ENCODE measurements at regions not wholly inside any gene's neighbourhood (a gene's known extent, or its start where the extent isn't known, plus 50 kb on each side); places are given as distances from the start of the nearest gene placed in this dataset.

DNA sequence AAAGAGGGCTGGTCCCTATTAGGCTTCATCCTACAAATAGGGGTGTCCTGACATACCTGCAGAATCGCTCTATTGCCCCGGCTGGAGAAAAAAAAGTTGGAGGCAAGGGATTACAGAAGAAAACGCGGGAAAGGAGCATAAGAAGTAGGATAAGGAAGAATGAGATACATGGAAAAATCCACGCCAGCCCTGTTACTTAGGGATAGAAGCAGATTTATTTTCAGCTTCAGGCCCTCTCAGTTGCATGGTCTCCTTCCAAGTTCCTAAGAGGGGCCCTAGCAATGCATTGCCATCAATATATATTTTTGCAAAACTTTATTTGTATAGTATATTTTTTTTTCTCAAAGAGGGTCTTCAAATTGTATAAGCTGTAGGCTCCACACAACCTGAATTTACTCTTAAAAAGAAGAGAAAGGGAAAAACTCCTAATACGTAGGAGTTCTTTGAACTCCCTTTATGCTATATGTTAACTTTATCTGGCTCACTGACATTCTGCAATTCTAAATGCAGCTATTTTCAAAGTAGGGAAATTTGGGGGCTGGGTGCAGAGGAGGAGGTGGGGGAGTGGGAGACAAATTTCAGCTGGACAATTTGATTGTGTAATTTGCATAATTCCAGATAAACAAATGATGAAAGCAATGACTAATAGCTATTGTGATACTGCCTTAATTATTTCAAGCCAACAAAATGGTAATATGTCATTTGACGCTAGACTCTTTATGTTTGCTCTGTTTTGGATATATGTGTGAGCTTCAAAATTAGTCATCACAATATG, 137.7 kb upstream of the TRHDE start:
- no peak for DNase-seq (ENCODE audit: low read depth)
- Histone ChIP-seq H3K4me3 (ENCODE audit: low read depth, low read length) (no peak overlapping the region), H3K27me3 (ENCODE audit: control insufficient read depth, insufficient read depth, low read length) (no peaks in the 10 kb centered on the region), H3K36me3 (ENCODE audit: control insufficient read depth, insufficient read depth, low read length) (no peaks in the 10 kb centered on the region)
- ChIA-PET CTCF (interaction anchor here (1.1 to 1.5 kb wide), 3 partner anchors 9 to 130 kb away, joined by 3 to 4 read pairs (median 3); no protein-coding TSS in a partner anchor), POLR2A (no interaction called here)
- TF ChIP-seq, protein P1, sequence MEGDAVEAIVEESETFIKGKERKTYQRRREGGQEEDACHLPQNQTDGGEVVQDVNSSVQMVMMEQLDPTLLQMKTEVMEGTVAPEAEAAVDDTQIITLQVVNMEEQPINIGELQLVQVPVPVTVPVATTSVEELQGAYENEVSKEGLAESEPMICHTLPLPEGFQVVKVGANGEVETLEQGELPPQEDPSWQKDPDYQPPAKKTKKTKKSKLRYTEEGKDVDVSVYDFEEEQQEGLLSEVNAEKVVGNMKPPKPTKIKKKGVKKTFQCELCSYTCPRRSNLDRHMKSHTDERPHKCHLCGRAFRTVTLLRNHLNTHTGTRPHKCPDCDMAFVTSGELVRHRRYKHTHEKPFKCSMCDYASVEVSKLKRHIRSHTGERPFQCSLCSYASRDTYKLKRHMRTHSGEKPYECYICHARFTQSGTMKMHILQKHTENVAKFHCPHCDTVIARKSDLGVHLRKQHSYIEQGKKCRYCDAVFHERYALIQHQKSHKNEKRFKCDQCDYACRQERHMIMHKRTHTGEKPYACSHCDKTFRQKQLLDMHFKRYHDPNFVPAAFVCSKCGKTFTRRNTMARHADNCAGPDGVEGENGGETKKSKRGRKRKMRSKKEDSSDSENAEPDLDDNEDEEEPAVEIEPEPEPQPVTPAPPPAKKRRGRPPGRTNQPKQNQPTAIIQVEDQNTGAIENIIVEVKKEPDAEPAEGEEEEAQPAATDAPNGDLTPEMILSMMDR (IDR thresholded peaks at IDR 0.05; ENCODE audit: insufficient read depth, low read depth, low read length), result no peak

DNA sequence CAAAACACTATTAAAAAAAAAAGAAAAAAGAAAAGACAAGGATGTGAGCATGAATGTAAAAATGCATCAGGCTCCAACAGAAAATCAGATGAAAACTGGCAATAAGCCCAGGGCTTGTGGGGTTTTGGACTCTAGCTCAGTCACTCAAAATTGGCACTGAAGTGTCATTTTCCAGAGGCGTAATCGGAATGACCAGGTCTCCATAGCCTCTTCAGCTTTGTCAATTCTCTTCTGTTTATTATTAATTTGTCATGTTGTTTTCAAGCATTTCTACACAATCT, 137.2 kb upstream of the TRHDE start:
- no peak overlapping the region for H3K4me3 ChIP-seq (ENCODE audit: low read depth, low read length)
- POLR2A ChIA-PET, result no interaction called here
- no peaks in the 10 kb centered on the region for H3K36me3 ChIP-seq (ENCODE audit: control insufficient read depth, insufficient read depth, low read length)
- CTCF ChIA-PET, result interaction anchor here (1.5 kb wide), 1 partner anchor 10 kb away, joined by 4 read pairs; no protein-coding TSS in a partner anchor
- H3K27me3 ChIP-seq (ENCODE audit: control insufficient read depth, insufficient read depth, low read length), result no peaks in the 10 kb centered on the region
- no peak for DNase-seq (ENCODE audit: low read depth)
- TF ChIP-seq, protein P1 (IDR thresholded peaks at IDR 0.05; ENCODE audit: insufficient read depth, low read depth, low read length), result no peak

DNA sequence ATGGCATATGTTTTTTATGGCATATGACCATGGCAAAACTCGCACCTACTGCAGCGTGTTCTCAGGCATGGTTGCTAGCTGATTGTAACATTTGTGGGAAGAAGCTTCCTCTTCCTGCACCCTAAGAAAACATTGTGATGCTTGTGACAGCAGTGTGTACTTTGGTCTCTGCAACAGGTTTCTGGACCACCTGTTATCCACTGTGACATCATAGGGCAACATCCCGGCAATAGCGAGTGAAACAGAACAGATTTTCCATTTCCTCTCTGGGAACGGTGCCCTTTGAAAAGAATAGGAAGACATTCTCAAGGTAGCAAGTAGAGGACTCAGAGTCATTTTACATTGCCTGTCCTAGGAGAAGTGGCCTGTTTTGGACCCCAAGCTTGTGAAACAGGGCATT, 135.4 kb upstream of the TRHDE start:
- no peaks in the 10 kb centered on the region for H3K27me3 ChIP-seq (ENCODE audit: control insufficient read depth, insufficient read depth, low read length)
- ChIA-PET CTCF (interaction anchor here (1.0 kb wide), 1 partner anchor 9 kb away, joined by 4 read pairs; no protein-coding TSS in a partner anchor), POLR2A (no interaction called here)
- DNase-seq (ENCODE audit: low read depth), result no peak
- no peak overlapping the region for H3K4me3 ChIP-seq (ENCODE audit: low read depth, low read length)
- TF ChIP-seq, protein P1 (IDR thresholded peaks at IDR 0.05; ENCODE audit: insufficient read depth, low read depth, low read length), result no peak
- H3K36me3 ChIP-seq (ENCODE audit: control insufficient read depth, insufficient read depth, low read length), result no peaks in the 10 kb centered on the region

DNA sequence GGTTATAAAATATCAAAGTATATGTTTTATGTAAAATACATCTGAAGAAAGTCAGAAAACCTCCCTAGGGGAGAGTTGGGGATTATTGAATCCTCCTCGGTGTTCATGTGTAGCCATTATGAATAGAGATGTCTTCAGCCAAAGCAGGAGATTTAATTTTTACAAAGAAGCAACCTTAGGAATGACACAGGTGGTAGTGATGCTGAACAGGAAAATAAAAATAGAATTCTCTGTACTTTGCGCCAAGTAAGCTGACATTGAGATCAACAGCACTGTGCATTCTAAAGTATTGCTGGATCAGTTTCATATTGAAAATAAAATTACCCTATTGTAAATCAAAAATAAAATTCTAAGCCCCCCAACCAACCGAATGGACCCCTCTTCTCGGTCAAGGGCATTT, 132.8 kb upstream of the TRHDE start:
- H3K4me3 ChIP-seq (ENCODE audit: low read depth, low read length), result no peak overlapping the region
- TF ChIP-seq, protein P1 (IDR thresholded peaks at IDR 0.05; ENCODE audit: insufficient read depth, low read depth, low read length), result no peak
- ChIA-PET CTCF (no interaction called here), POLR2A (no interaction called here)
- no peak for DNase-seq (ENCODE audit: low read depth)
- H3K27me3 ChIP-seq (ENCODE audit: control insufficient read depth, insufficient read depth, low read length), result no peaks in the 10 kb centered on the region
- H3K36me3 ChIP-seq (ENCODE audit: control insufficient read depth, insufficient read depth, low read length), result no peaks in the 10 kb centered on the region

DNA sequence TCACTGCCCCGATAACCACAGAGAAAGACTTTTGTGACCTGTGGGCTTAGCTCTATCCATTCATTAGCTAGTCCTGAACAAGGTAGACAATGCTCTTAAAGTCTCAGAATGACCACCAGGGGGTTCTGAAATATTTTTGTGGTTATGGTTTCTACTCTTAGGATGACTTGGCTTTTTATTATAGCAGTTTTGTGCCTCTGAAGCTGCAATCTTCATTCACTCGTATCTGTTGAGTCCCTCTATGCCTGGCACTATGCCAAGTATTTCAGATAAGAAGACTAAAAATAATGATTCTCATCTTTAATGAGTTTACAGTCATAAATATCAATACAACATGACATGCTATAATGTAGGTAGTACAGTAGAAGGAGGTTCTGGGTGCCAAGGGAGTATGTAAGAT, 130.8 kb upstream of the TRHDE start:
- H3K4me3 ChIP-seq (ENCODE audit: low read depth, low read length), result no peak overlapping the region
- H3K36me3 ChIP-seq (ENCODE audit: control insufficient read depth, insufficient read depth, low read length), result no peaks in the 10 kb centered on the region
- ChIA-PET POLR2A (no interaction called here), CTCF (interaction anchor here (1.0 to 1.5 kb wide), 2 partner anchors 22 to 38 kb away, joined by 3 read pairs; no protein-coding TSS in a partner anchor)
- TF ChIP-seq, protein P1 (IDR thresholded peaks at IDR 0.05; ENCODE audit: insufficient read depth, low read depth, low read length), result peak; percentile 34; the same call in 1 of the 2 replicates
- DNase-seq (ENCODE audit: low read depth), result no peak
- no peaks in the 10 kb centered on the region for H3K27me3 ChIP-seq (ENCODE audit: control insufficient read depth, insufficient read depth, low read length)

All from BJ (cell line).